GM12873 (cell line): ENCODE measurements at regions not wholly inside any gene's neighbourhood (a gene's known extent, or its start where the extent isn't known, plus 50 kb on each side); places are given as distances from the start of the nearest gene placed in this dataset.

Experiments used
- TF ChIP-seq, protein P1 (sequence below): IDR thresholded peaks from 2 replicates; pipeline ENCODE4 v1.5.1; 2012; ENCODE audit warnings: low read depth, mild to moderate bottlenecking, moderate library complexity, low read length, control low read depth; ENCODE audit not compliant: insufficient read depth; ENCODE audit errors: missing control alignments

DNA sequence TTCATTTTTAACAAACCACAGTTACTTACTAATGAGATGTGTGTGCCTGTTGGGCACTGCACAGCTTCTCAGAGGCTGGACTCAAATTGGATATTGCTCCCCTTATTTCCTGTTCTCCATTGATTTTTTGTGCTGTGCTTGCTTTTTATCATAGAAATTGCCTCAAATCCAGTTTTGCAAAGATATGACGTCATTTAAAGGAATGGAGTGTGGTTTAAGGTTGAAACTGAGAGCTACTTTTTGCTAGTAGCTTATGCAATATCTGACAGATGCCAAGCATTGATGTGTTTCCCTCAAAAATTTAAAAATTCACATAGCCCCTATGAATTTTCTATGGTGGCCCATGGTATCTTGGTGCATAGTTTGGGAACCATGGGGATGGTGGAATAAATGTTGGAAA lies 67.7 kb upstream of the ROPN1 start:
- TF ChIP-seq, protein P1, sequence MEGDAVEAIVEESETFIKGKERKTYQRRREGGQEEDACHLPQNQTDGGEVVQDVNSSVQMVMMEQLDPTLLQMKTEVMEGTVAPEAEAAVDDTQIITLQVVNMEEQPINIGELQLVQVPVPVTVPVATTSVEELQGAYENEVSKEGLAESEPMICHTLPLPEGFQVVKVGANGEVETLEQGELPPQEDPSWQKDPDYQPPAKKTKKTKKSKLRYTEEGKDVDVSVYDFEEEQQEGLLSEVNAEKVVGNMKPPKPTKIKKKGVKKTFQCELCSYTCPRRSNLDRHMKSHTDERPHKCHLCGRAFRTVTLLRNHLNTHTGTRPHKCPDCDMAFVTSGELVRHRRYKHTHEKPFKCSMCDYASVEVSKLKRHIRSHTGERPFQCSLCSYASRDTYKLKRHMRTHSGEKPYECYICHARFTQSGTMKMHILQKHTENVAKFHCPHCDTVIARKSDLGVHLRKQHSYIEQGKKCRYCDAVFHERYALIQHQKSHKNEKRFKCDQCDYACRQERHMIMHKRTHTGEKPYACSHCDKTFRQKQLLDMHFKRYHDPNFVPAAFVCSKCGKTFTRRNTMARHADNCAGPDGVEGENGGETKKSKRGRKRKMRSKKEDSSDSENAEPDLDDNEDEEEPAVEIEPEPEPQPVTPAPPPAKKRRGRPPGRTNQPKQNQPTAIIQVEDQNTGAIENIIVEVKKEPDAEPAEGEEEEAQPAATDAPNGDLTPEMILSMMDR, result no peak

DNA sequence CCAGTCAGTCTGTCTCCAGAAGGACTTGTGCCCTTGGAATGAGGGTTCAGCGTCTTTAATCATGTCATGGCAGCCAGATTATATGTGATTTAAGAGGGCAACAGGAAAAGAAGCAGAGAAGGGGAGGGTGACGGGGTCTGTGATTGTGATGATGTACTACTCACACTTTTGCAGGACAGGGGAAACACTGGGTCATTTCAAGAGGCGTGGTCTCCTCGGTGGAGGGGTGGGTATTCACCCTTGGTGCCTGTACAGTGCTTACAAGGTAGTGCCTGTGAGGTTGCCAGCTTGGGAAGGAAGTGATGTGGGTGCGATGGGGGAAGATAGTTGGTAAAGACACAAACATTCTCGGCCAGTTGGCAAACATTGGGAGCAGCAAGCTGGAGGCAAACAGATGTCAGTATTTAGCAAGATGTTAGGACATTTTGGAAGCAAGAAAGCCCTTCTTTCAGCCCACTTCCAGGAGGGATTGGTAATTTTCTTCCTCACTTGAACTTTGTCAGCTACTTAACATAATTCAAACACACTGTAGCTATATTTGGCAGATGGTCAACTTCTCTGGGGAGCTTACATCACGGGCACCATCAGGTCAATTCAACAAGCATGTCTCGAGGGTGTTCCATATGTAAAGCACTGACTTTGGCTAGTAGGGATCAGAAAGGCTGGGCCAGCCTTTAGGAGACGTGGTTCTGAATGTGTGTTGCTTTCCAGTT lies 71.4 kb upstream of the ROPN1 start:
- TF ChIP-seq, protein P1, result no peak

DNA sequence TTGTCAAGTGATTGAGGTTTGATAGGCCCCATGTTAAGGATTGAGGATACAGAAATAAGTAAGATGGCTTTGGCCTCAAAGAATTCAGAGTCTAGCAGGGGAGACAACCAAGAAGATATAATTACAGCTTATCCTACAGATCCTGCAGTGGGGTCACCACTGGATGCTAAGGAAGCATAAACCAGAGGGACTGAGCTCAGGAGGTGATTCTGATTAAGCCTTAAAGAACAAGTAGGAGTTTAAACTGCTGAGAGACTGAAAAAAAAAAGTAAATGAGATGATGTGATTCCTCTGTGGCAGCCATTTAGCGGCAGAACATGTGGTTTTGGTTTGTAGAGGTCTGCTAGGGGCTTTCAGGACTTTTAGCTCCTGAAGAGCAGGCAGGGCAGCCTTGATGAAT lies 72.1 kb upstream of the ROPN1 start:
- TF ChIP-seq, protein P1, result no peak

DNA sequence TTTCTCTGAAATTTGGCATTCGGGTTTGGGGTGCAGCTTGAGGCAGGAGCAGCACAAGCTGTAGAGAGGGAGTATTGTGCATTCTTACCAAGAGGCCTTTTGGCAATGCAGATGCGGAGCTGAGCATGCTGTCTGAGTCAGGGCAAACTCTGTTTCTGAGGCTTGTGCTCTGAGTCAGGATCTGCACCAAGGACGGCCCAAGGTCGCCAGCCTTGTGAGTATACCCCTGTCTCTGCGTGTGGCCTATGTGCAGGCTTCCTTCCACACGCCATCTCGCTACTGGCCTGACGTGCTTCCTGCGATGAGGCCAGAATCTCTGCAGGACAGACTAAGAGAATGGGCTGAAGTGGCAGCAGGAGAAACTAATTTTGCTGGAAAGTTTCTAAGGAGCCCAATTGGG lies 83.8 kb upstream of the ROPN1 start:
- TF ChIP-seq, protein P1, result no peak

DNA sequence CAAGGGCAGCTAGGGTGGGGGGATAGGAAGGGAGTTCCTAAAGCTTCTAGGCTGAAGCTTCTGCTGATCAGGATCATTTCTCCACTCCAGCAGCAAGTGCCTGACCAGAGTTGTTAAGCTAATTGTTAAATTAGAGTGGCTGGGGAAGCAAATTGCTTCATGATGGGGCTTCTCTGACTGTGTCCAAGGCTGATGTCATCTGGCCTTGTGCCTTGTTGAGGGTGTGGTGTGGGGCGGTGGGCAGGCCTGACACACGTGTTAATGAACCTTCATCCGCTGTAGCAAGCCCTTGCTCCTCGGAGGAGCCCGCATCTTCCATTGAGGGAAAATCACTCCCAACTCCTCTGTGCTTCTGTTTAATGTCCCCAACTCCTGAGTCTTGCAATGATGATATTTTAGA lies 84.3 kb upstream of the ROPN1 start:
- TF ChIP-seq, protein P1, result no peak

DNA sequence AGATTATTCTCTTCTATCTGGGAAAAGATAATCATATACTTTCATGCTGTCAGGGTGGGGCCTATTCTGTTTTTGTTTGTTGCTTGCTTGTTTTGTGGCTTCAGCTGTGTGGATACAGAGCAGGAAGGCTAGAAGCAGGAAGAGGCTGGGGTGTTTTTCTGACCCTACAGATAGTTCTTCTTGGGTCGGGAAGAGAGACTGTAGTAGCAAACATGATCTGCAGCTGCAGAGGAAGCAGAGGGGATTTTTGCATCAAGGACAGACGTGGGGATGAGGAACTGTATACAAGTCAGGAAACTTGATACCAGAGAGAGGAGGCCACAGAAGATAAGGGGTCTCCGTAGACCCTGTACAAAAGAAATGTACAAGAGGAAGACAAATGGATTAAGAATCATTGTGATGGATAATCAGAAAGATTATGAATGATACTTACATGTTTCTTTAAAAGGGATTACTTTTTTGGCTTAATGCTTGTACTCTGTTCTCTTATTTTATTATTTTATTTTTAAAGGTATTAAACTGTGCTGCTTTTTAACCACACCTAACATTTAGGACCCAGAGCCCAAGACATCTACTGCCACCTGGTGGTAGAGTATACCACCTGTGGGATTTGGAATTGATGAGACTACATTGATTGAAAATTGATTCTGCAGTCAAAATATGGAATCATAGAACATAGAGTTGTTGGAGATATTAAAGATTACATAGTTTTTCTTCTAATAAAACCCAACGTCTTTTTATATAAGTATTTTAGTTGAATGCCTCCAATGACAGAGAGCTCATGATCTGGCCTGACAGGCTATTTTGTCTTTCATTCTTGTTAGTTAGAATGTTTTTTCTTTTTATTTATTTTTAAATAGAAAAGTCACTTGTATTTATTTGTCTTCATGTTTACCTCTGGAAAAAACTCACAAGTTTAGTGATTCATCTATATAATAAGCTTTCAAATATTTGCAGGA lies 87.3 kb upstream of the ROPN1 start:
- TF ChIP-seq, protein P1, result peak; percentile 66

DNA sequence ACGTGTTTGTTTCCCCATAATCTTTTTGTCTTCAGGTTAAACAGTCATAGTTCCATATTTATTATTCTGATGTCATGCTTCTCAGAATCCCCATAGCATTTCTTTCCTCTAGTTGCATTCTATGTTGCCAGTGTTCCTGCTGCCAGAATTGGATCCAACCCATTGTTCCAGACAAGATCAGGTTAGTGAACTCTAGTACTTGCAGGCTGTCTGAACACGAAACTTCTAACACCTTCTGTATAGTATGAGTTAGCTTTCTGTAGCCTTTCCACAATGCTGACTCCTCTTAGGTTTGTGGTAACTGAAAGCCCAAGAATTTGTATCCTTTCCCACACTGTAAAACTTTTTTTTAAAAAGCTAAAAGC lies 88.0 kb upstream of the ROPN1 start:
- TF ChIP-seq, protein P1, result no peak
